Heart left ventricle (tissue), 16 donors: ENCODE measurements at regions not wholly inside any gene's neighbourhood (a gene's known extent, or its start where the extent isn't known, plus 50 kb on each side); places are given as distances from the start of the nearest gene placed in this dataset.

Experiments
- ATAC-seq, 4 donors: fragments of 200-7000 bp; cut with Tn5 transposase; one replicate each; pipeline ENCODE4 v1.9.1; 2020 to 2022; ENCODE audit warnings: moderate library complexity in 4 of 4, mild to moderate bottlenecking in 3 of 4, moderate number of reproducible peaks in 1 of 4
- DNase-seq, 5 donors: peaks; one replicate each; pipeline ENCODE4 v3.0.0-alpha.2; 2020
- H3K27ac ChIP-seq, 12 donors: fragments of 200-600 bp; sonication (generic) in 4 of 12; one replicate each; pipeline versions ENCODE4 v1.5.0 to v1.8.0; 2016 to 2022; ENCODE audit warnings: mild to moderate bottlenecking in 2 of 12
- H3K27me3 ChIP-seq, 9 donors: fragments of 200-600 bp; sonication (generic) in 2 of 9; one replicate each; pipeline versions ENCODE4 v1.5.1 to v1.8.0; 2016 to 2022; ENCODE audit warnings: mild to moderate bottlenecking in 3 of 9
- H3K36me3 ChIP-seq, 9 donors: fragments of 200-600 bp; sonication (generic) in 2 of 9; one replicate each; pipeline versions ENCODE4 v1.5.0 to v1.8.0; 2018 to 2022; ENCODE audit warnings: mild to moderate bottlenecking in 2 of 9
- H3K4me1 ChIP-seq, 12 donors: fragments of 200-600 bp; sonication (generic) in 4 of 12; one replicate each; pipeline versions ENCODE4 v1.5.0 to v1.8.0; 2016 to 2022; ENCODE audit warnings: mild to moderate bottlenecking in 3 of 12
- H3K4me3 ChIP-seq, 12 donors: fragments of 200-600 bp; sonication (generic) in 4 of 12; one replicate each; pipeline versions ENCODE4 v1.5.0 to v1.8.0; 2017 to 2022; ENCODE audit warnings: mild to moderate bottlenecking in 9 of 12, moderate library complexity in 4 of 12
- H3K9me3 ChIP-seq, 12 donors: fragments of 200-600 bp; sonication (generic) in 4 of 12; one replicate each; pipeline versions ENCODE4 v1.5.0 to v1.8.0; 2016 to 2022; ENCODE audit warnings: mild to moderate bottlenecking in 1 of 12
- CTCF ChIP-seq, 12 donors: fragments of 200-600 bp; sonication (generic) in 4 of 12; IDR thresholded peaks; one replicate each; pipeline versions ENCODE4 v1.5.0 to v1.8.0; 2018 to 2022; ENCODE audit warnings: antibody characterized with exemption in 12 of 12, mild to moderate bottlenecking in 5 of 12
- POLR2A ChIP-seq, 2 donors: fragments of 450-650 bp; IDR thresholded peaks; one replicate each; pipeline ENCODE4 v1.6.1; 2017; ENCODE audit warnings: antibody characterized with exemption in 2 of 2, mild to moderate bottlenecking in 2 of 2, moderate library complexity in 2 of 2
- WGBS, 4 donors: extraction: QIAGEN DNeasy Blood & Tissue Kit in 2 of 4; methylation state at CpG; one replicate each; pipeline versions ENCODE4 v1.1.5 to v1.1.7; 2013 to 2018; 5-methylcytosine and 5-hydroxymethylcytosine counted together
- intact Hi-C, 10 donors: fragments of 100-400 bp; cut with DNase I; formaldehyde crosslinking; loops; one replicate each; pipeline versions ENCODE4 v1.11.1 to v1.14.2; 2022
- donor health status: ischemic (EF 13 %, LVEDD 7.1; RV severe dilation, severe dysfunction).
- donor health status: healthy with polysubstance abuse.
- donor health status: DM: no; HTN: yes; CAD: no.
- donor health status: DM: no; HTN: no; CAD: no.
- donor health status: ischemic (EF 25% LVEDD 6.9; RV normal size, moderate dysfunction).
- donor health status: ischemic (EF 25% LVEDD 5.7; RV mildly dilated, moderate dysfunction).
- donor health status: healthy.
- donor health status: DM: yes; HTN: yes; CAD: no.
- donor health status: ischemic (EF 35%, LVEDD 5.7; RV mildly dilated, moderate dysfunction).
- donor health status: nonischemic (EF 11% LVEDD 7.7; RV severe dilation, severe dysfunction).
- donor health status: DM: yes; HTN: yes; CAD: no.
- donor health status: PGD.
- donor health status: ischemic (EF 29% LVEDD 5.4; RV normal size, mild dysfunction).
- donor health status: nonischemic (EF 23%, LVEDD 6.1; RV moderate dilation, normal function).

GRCh38 chr16:60682219-60682618 lies 1354.0 kb downstream of the CDH8 start:
- DNase-seq (no peak), ATAC-seq (no peak)
- WGBS, 4 donors: 57 to 86% (median 72%) methylated on average over 1 of the region's 1 CpG
- H3K36me3 ChIP-seq: no peaks in the 10 kb centered on the region
- intact Hi-C loops: no loop called here
- no peaks in the 10 kb centered on the region for H3K4me1 ChIP-seq
- no peak overlapping the region for H3K27ac ChIP-seq
- peaks cover 0 to 8% (median 0%) of the 10 kb centered on the region in 12 donors for H3K9me3 ChIP-seq
- no peaks in the 10 kb centered on the region for H3K27me3 ChIP-seq
- H3K4me3 ChIP-seq: no peak overlapping the region
- no peak for TF ChIP-seq POLR2A (IDR thresholded peaks at IDR 0.05)

- intact Hi-C loops: no loop called here
- no peaks in the 10 kb centered on the region for H3K4me1 ChIP-seq
- 65 to 86% (median 80%) methylated on average over 1 of the region's 1 CpG for WGBS, 4 donors
- no peak overlapping the region for H3K4me3 ChIP-seq
- no peak for DNase-seq
- H3K36me3 ChIP-seq: no peaks in the 10 kb centered on the region
- ATAC-seq: no peak
- no peak overlapping the region for H3K27ac ChIP-seq
- TF ChIP-seq CTCF (IDR thresholded peaks at IDR 0.05) (no peak), POLR2A (IDR thresholded peaks at IDR 0.05) (no peak)
- no peaks in the 10 kb centered on the region for H3K9me3 ChIP-seq
- H3K27me3 ChIP-seq: no peaks in the 10 kb centered on the region
These were observed 1355.2 kb downstream of the CDH8 start for GRCh38 chr16:60681043-60681442.

- Histone ChIP-seq H3K36me3 (no peaks in the 10 kb centered on the region), H3K27me3 (no peaks in the 10 kb centered on the region), H3K4me3 (no peak overlapping the region), H3K4me1 (no peaks in the 10 kb centered on the region), H3K9me3 (peaks cover 0 to 2% (median 0%) of the 10 kb centered on the region in 12 donors), H3K27ac (no peak overlapping the region)
- DNase-seq (no peak), ATAC-seq (no peak)
- TF ChIP-seq POLR2A (IDR thresholded peaks at IDR 0.05): no peak
- no peak for TF ChIP-seq CTCF (IDR thresholded peaks at IDR 0.05)
- intact Hi-C loops: no loop called here
These were observed 1361.2 kb downstream of the CDH8 start for GRCh38 chr16:60675022-60675421.

GRCh38 chr16:60674241-60674640 lies 1362.0 kb downstream of the CDH8 start:
- no peaks in the 10 kb centered on the region for H3K27me3 ChIP-seq
- TF ChIP-seq CTCF (IDR thresholded peaks at IDR 0.05) (no peak), POLR2A (IDR thresholded peaks at IDR 0.05) (no peak)
- intact Hi-C loops: no loop called here
- 18 to 40% (median 28%) methylated on average over 1 of the region's 1 CpG for WGBS, 4 donors
- no peaks in the 10 kb centered on the region for H3K4me1 ChIP-seq
- no peaks in the 10 kb centered on the region for H3K36me3 ChIP-seq
- H3K4me3 ChIP-seq: no peak overlapping the region
- peaks cover 0 to 2% (median 0%) of the 10 kb centered on the region in 12 donors for H3K9me3 ChIP-seq
- ATAC-seq (no peak), DNase-seq (no peak)
- no peak overlapping the region for H3K27ac ChIP-seq

GRCh38 chr16:60655514-60656153 lies 1380.6 kb downstream of the CDH8 start:
- Histone ChIP-seq H3K4me3 (no peak overlapping the region), H3K4me1 (no peaks in the 10 kb centered on the region), H3K27me3 (no peaks in the 10 kb centered on the region), H3K36me3 (no peaks in the 10 kb centered on the region), H3K9me3 (no peaks in the 10 kb centered on the region), H3K27ac (no peak overlapping the region)
- intact Hi-C loops: no loop called here
- no peak for DNase-seq
- no peak for ATAC-seq
- TF ChIP-seq CTCF (IDR thresholded peaks at IDR 0.05) (no peak), POLR2A (IDR thresholded peaks at IDR 0.05) (no peak)
- WGBS, 4 donors: 55 to 68% (median 61%) methylated on average over 2 of the region's 2 CpGs
